GM12874 (cell line): ENCODE measurements at regions not wholly inside any gene's neighbourhood (a gene's known extent, or its start where the extent isn't known, plus 50 kb on each side); places are given as distances from the start of the nearest gene placed in this dataset.

Experiments
- CTCF ChIP-seq: IDR thresholded peaks from 2 replicates; pipeline ENCODE4 v1.5.1; 2011; ENCODE audit warnings: low read depth, mild to moderate bottlenecking, control low read depth, low read length, moderate library complexity; ENCODE audit not compliant: insufficient read depth

- no peak for TF ChIP-seq CTCF
Measured at GRCh38 chr21:14602382-14602958, 56.4 kb upstream of the SAMSN1 start.

- TF ChIP-seq CTCF = no peak
Measured at GRCh38 chr21:14600569-14601297, 54.6 kb upstream of the SAMSN1 start.

GRCh38 chr21:14598065-14598464, 52.0 kb upstream of the SAMSN1 start:
- no peak for TF ChIP-seq CTCF
